Activated CD4-positive, alpha-beta memory T cell treated with anti-CD3 and anti-CD28 coated beads for 36 hours (primary cell): ENCODE measurements at regions not wholly inside any gene's neighbourhood (a gene's known extent, or its start where the extent isn't known, plus 50 kb on each side); places are given as distances from the start of the nearest gene placed in this dataset.
"Not testable (repeated sequence)": the region's sequence is repeated elsewhere in the genome, so short reads cannot be mapped to it uniquely, and the experiment has no call there.

Source experiments
- CTCF ChIA-PET: fragments of 350-600 bp; sonication (Branson Sonifier 250); formaldehyde crosslinking; loops from one replicate; lab custom pipeline; 2021; ENCODE audit warnings: antibody characterized with exemption, inconsistent platforms; lab: Charles Lee
- POLR2A ChIA-PET: fragments of 350-600 bp; sonication (Branson Sonifier 250); formaldehyde crosslinking; loops from one replicate; lab custom pipeline; 2021; ENCODE audit warnings: antibody characterized with exemption; lab: Charles Lee
- DNase-seq: peaks from one replicate; pipeline ENCODE4 v3.0.0-alpha.2; 2020
- H3K27ac Mint-ChIP-seq: one replicate; pipeline ENCODE4 v1.8.0; 2021; ENCODE audit warnings: mixed read lengths
- H3K27me3 Mint-ChIP-seq: one replicate; pipeline ENCODE4 v1.8.0; 2021; ENCODE audit warnings: mixed read lengths
- H3K36me3 Mint-ChIP-seq: one replicate; pipeline ENCODE4 v1.8.0; 2021; ENCODE audit warnings: mixed read lengths
- H3K4me1 Mint-ChIP-seq: one replicate; pipeline ENCODE4 v1.8.0; 2021; ENCODE audit warnings: low read depth, mixed read lengths
- H3K4me3 Mint-ChIP-seq: one replicate; pipeline ENCODE4 v1.8.0; 2021; ENCODE audit warnings: mild to moderate bottlenecking, mixed read lengths
- H3K9me3 Mint-ChIP-seq: one replicate; pipeline ENCODE4 v1.8.0; 2021; ENCODE audit warnings: mixed read lengths
- intact Hi-C: fragments of 100-400 bp; cut with micrococcal nuclease; formaldehyde crosslinking; loops from one replicate; pipeline ENCODE4 v1.15.1; 2023

GRCh38 chr6:63502156-63502555, 70.1 kb upstream of the LOC128125822 start:
- CTCF ChIA-PET: no interaction called here

GRCh38 chr6:63503199-63503598, 69.1 kb upstream of the LOC128125822 start:
- Mint-ChIP-seq H3K27ac (no peak overlapping the region), H3K4me3 (no peak overlapping the region), H3K27me3 (no peaks in the 10 kb centered on the region), H3K9me3 (no peaks in the 10 kb centered on the region), H3K36me3 (no peaks in the 10 kb centered on the region), H3K4me1 (no peaks in the 10 kb centered on the region)
- POLR2A ChIA-PET: no interaction called here
- CTCF ChIA-PET: no interaction called here
- no peak for DNase-seq
- intact Hi-C loops: no loop called here

More at GRCh38 chr6:63502156-63502555, 70.1 kb upstream of the LOC128125822 start:
- POLR2A ChIA-PET: no interaction called here
- H3K9me3 Mint-ChIP-seq: no peaks in the 10 kb centered on the region
- no peak overlapping the region for H3K27ac Mint-ChIP-seq
- no peaks in the 10 kb centered on the region for H3K36me3 Mint-ChIP-seq
- H3K27me3 Mint-ChIP-seq: no peaks in the 10 kb centered on the region
- intact Hi-C loops: no loop called here
- H3K4me1 Mint-ChIP-seq: no peaks in the 10 kb centered on the region
- no peak overlapping the region for H3K4me3 Mint-ChIP-seq
- no peak for DNase-seq

- no peaks in the 10 kb centered on the region for H3K36me3 Mint-ChIP-seq
- intact Hi-C loops: loop anchor here (2.0 kb wide), 2 partner anchors 24 to 68 kb away; partner anchors contain the start of genes LOC128125822 and PTP4A1
- ChIA-PET CTCF (no interaction called here), POLR2A (no interaction called here)
- no peak overlapping the region for H3K27ac Mint-ChIP-seq
- H3K27me3 Mint-ChIP-seq: no peaks in the 10 kb centered on the region
- H3K4me1 Mint-ChIP-seq: no peaks in the 10 kb centered on the region
- H3K4me3 Mint-ChIP-seq: no peak overlapping the region
- H3K9me3 Mint-ChIP-seq: no peaks in the 10 kb centered on the region
- no peak for DNase-seq
These were observed 67.4 kb upstream of the LOC128125822 start for GRCh38 chr6:63504777-63505384.

GRCh38 chr6:63507096-63507495, 65.2 kb upstream of the LOC128125822 start:
- H3K27ac Mint-ChIP-seq: no peak overlapping the region
- H3K9me3 Mint-ChIP-seq: no peaks in the 10 kb centered on the region
- ChIA-PET POLR2A (no interaction called here), CTCF (no interaction called here)
- H3K4me3 Mint-ChIP-seq: no peak overlapping the region
- no peaks in the 10 kb centered on the region for H3K36me3 Mint-ChIP-seq
- DNase-seq: no peak
- H3K4me1 Mint-ChIP-seq: no peaks in the 10 kb centered on the region
- intact Hi-C loops: no loop called here
- H3K27me3 Mint-ChIP-seq: no peaks in the 10 kb centered on the region

GRCh38 chr6:63509652-63510352, 62.5 kb upstream of the LOC128125822 start:
- no peak for DNase-seq
- H3K4me3 Mint-ChIP-seq: no peak overlapping the region
- no peaks in the 10 kb centered on the region for H3K9me3 Mint-ChIP-seq
- H3K27ac Mint-ChIP-seq: no peak overlapping the region
- POLR2A ChIA-PET: no interaction called here
- H3K36me3 Mint-ChIP-seq: no peaks in the 10 kb centered on the region
- intact Hi-C loops: no loop called here
- H3K4me1 Mint-ChIP-seq: no peaks in the 10 kb centered on the region
- CTCF ChIA-PET: no interaction called here
- H3K27me3 Mint-ChIP-seq: peaks cover 2% of the 10 kb centered on the region

- no peak overlapping the region for H3K27ac Mint-ChIP-seq
- CTCF ChIA-PET: no interaction called here
- no peak overlapping the region for H3K4me3 Mint-ChIP-seq
- intact Hi-C loops: no loop called here
- H3K4me1 Mint-ChIP-seq: no peaks in the 10 kb centered on the region
- H3K9me3 Mint-ChIP-seq: no peaks in the 10 kb centered on the region
- DNase-seq: no peak
- H3K36me3 Mint-ChIP-seq: no peaks in the 10 kb centered on the region
- POLR2A ChIA-PET: no interaction called here
- H3K27me3 Mint-ChIP-seq: peaks cover 2% of the 10 kb centered on the region
These were observed 62.0 kb upstream of the LOC128125822 start for GRCh38 chr6:63510353-63510686.

- Mint-ChIP-seq H3K4me1 (no peaks in the 10 kb centered on the region), H3K9me3 (no peaks in the 10 kb centered on the region), H3K4me3 (no peak overlapping the region), H3K27me3 (peaks cover 2% of the 10 kb centered on the region), H3K27ac (no peak overlapping the region), H3K36me3 (no peaks in the 10 kb centered on the region)
- CTCF ChIA-PET: no interaction called here
- POLR2A ChIA-PET: no interaction called here
- intact Hi-C loops: no loop called here
- no peak for DNase-seq
These were observed 61.4 kb upstream of the LOC128125822 start for GRCh38 chr6:63510849-63511248.

- no peak for DNase-seq
- H3K4me3 Mint-ChIP-seq: no peak overlapping the region
- intact Hi-C loops: no loop called here
- no peaks in the 10 kb centered on the region for H3K4me1 Mint-ChIP-seq
- no peaks in the 10 kb centered on the region for H3K9me3 Mint-ChIP-seq
- ChIA-PET POLR2A (no interaction called here), CTCF (no interaction called here)
- H3K36me3 Mint-ChIP-seq: no peaks in the 10 kb centered on the region
- H3K27me3 Mint-ChIP-seq: peaks cover 2% of the 10 kb centered on the region
- no peak overlapping the region for H3K27ac Mint-ChIP-seq
These were observed 57.6 kb upstream of the LOC128125822 start for GRCh38 chr6:63514488-63515173.

- H3K36me3 Mint-ChIP-seq, POLR2A ChIA-PET, H3K27me3 Mint-ChIP-seq, DNase-seq, H3K4me3 Mint-ChIP-seq, intact Hi-C loops, H3K27ac Mint-ChIP-seq, H3K4me1 Mint-ChIP-seq, CTCF ChIA-PET, H3K9me3 Mint-ChIP-seq: not testable (repeated sequence)
These were observed 57.1 kb upstream of the LOC128125822 start for GRCh38 chr6:63515227-63515626.

GRCh38 chr6:63516186-63516944, 55.9 kb upstream of the LOC128125822 start:
- no peak for DNase-seq
- CTCF ChIA-PET: no interaction called here
- intact Hi-C loops: no loop called here
- Mint-ChIP-seq H3K4me1 (no peaks in the 10 kb centered on the region), H3K27me3 (peaks cover 4% of the 10 kb centered on the region), H3K4me3 (no peak overlapping the region), H3K9me3 (no peaks in the 10 kb centered on the region), H3K36me3 (no peaks in the 10 kb centered on the region), H3K27ac (no peak overlapping the region)
- POLR2A ChIA-PET: no interaction called here

GRCh38 chr6:63517221-63517620, 55.1 kb upstream of the LOC128125822 start:
- Mint-ChIP-seq H3K4me3 (no peak overlapping the region), H3K9me3 (no peaks in the 10 kb centered on the region), H3K27ac (no peak overlapping the region), H3K36me3 (no peaks in the 10 kb centered on the region), H3K4me1 (no peaks in the 10 kb centered on the region), H3K27me3 (peaks cover 4% of the 10 kb centered on the region)
- POLR2A ChIA-PET: no interaction called here
- intact Hi-C loops: no loop called here
- no peak for DNase-seq
- CTCF ChIA-PET: no interaction called here

- no peaks in the 10 kb centered on the region for H3K9me3 Mint-ChIP-seq
- POLR2A ChIA-PET: no interaction called here
- intact Hi-C loops: no loop called here
- peaks cover 1% of the 10 kb centered on the region for H3K27me3 Mint-ChIP-seq
- CTCF ChIA-PET: no interaction called here
- DNase-seq: no peak
- H3K27ac Mint-ChIP-seq: no peak overlapping the region
- no peaks in the 10 kb centered on the region for H3K36me3 Mint-ChIP-seq
- H3K4me3 Mint-ChIP-seq: no peak overlapping the region
- peaks cover 3% of the 10 kb centered on the region for H3K4me1 Mint-ChIP-seq
These were observed 50.6 kb upstream of the LOC128125822 start for GRCh38 chr6:63521475-63522210.
